ENCODE measurements at regions not wholly inside any gene's neighbourhood (a gene's known extent, or its start where the extent isn't known, plus 50 kb on each side); places are given as distances from the start of the nearest gene placed in this dataset.

DNA sequence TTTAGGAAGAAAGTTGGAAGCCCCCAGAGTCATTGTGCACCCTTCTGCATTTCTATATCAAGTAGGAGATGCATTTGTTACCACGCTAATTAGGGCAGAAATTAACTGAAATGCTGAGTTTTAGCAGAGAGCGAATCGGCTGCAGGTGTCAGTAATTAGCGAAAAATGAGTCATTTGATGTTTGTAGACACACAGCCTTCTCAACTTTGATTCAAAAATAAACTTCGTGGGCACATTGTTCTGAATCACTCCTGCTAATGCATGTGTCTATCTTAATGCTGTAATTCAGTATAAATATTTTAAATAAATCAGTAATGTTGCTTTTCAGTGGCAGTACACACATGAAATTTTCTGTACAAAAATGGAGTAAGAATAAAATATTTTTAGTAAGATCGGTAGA, 109.5 kb upstream of the CARD11 start:
- no peak overlapping the region for H2AFZ ChIP-seq (ENCODE audit: control insufficient read depth, low read length)
- H3K4me1 ChIP-seq (ENCODE audit: control insufficient read depth, extremely low read depth, insufficient read depth, low read length): peaks cover 4% of the 10 kb centered on the region
- no peaks in the 10 kb centered on the region for H3K9me1 ChIP-seq (ENCODE audit: control insufficient read depth, extremely low read depth, insufficient read depth, low read length)
- no peaks in the 10 kb centered on the region for H4K20me1 ChIP-seq (ENCODE audit: control insufficient read depth, extremely low read depth, insufficient read depth, low read length)
- no peaks in the 10 kb centered on the region for H3K9me3 ChIP-seq (ENCODE audit: control insufficient read depth, low read depth, low read length)
- no peaks in the 10 kb centered on the region for H3K79me2 ChIP-seq (ENCODE audit: control insufficient read depth, insufficient read depth, low read length)
- H3K4me3 ChIP-seq (ENCODE audit: control insufficient read depth in 2 of 3, extremely low read depth in 1 of 3, insufficient read depth in 2 of 3, low read depth in 1 of 3, low read length in 3 of 3): no peak overlapping the region
- dilution Hi-C loops (cut with MboI; ENCODE audit: extremely low pct_ligation_motif_present, low sequenced_read_pairs): no loop called here
- DNase-seq (ENCODE audit: low read depth, low spot score): no peak
- TF ChIP-seq, protein P1, sequence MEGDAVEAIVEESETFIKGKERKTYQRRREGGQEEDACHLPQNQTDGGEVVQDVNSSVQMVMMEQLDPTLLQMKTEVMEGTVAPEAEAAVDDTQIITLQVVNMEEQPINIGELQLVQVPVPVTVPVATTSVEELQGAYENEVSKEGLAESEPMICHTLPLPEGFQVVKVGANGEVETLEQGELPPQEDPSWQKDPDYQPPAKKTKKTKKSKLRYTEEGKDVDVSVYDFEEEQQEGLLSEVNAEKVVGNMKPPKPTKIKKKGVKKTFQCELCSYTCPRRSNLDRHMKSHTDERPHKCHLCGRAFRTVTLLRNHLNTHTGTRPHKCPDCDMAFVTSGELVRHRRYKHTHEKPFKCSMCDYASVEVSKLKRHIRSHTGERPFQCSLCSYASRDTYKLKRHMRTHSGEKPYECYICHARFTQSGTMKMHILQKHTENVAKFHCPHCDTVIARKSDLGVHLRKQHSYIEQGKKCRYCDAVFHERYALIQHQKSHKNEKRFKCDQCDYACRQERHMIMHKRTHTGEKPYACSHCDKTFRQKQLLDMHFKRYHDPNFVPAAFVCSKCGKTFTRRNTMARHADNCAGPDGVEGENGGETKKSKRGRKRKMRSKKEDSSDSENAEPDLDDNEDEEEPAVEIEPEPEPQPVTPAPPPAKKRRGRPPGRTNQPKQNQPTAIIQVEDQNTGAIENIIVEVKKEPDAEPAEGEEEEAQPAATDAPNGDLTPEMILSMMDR (optimal IDR thresholded peaks at IDR 0.05 in 1 of 3, IDR thresholded peaks at IDR 0.05 in 1 of 3, conservative IDR thresholded peaks at IDR 0.05 in 1 of 3; ENCODE audit: extremely low read depth in 1 of 3, insufficient read depth in 2 of 3, low read length in 3 of 3): no peak
- no peak for TF ChIP-seq EZH2 (IDR thresholded peaks at IDR 0.05; ENCODE audit: low read length)
- peaks cover 4% of the 10 kb centered on the region for H3K27me3 ChIP-seq (ENCODE audit: control insufficient read depth, extremely low read depth, insufficient read depth, low read length)
- H3K4me2 ChIP-seq (ENCODE audit: control insufficient read depth, extremely low read depth, insufficient read depth, low read depth, low read length): no peak overlapping the region
- H3K36me3 ChIP-seq (ENCODE audit: control insufficient read depth in 2 of 2, extremely low read depth in 1 of 2, insufficient read depth in 2 of 2, low read length in 2 of 2): no peaks in the 10 kb centered on the region
- H3K27ac ChIP-seq (ENCODE audit: control insufficient read depth, insufficient read depth, low read length): no peak overlapping the region
- H3K9ac ChIP-seq (ENCODE audit: control insufficient read depth, extremely low read depth, insufficient read depth, low read length): no peak overlapping the region
- no peak for FAIRE-seq

DNA sequence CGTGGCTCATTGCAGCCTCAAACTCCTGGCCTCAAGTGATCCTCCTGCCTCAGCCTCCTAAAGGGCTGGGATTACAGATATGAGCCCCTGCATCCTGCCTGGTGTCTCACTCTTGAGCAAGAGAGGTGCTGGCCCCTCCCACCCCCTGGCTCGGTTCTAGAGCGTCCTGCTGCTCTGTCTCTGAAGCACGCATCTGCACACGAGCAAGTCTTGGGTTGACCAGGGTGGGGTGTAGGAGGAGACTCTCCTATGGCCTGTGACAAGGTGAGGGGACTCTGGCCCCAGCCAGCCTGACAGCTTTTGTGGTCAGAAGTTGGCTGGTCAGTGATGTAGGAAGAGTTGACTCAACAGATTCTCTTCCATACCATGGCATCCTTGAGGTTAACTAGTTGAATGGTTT, 110.7 kb upstream of the CARD11 start:
- Histone ChIP-seq H3K27me3 (ENCODE audit: control insufficient read depth, extremely low read depth, insufficient read depth, low read length) (peaks cover 3% of the 10 kb centered on the region), H3K79me2 (ENCODE audit: control insufficient read depth, insufficient read depth, low read length) (no peaks in the 10 kb centered on the region), H2AFZ (ENCODE audit: control insufficient read depth, low read length) (no peak overlapping the region), H3K4me3 (ENCODE audit: control insufficient read depth in 2 of 3, extremely low read depth in 1 of 3, insufficient read depth in 2 of 3, low read depth in 1 of 3, low read length in 3 of 3) (no peak overlapping the region), H3K9me3 (ENCODE audit: control insufficient read depth, low read depth, low read length) (no peaks in the 10 kb centered on the region), H3K9me1 (ENCODE audit: control insufficient read depth, extremely low read depth, insufficient read depth, low read length) (no peaks in the 10 kb centered on the region), H3K27ac (ENCODE audit: control insufficient read depth, insufficient read depth, low read length) (no peak overlapping the region), H3K4me2 (ENCODE audit: control insufficient read depth, extremely low read depth, insufficient read depth, low read depth, low read length) (no peak overlapping the region), H3K36me3 (ENCODE audit: control insufficient read depth in 2 of 2, extremely low read depth in 1 of 2, insufficient read depth in 2 of 2, low read length in 2 of 2) (no peaks in the 10 kb centered on the region), H4K20me1 (ENCODE audit: control insufficient read depth, extremely low read depth, insufficient read depth, low read length) (no peaks in the 10 kb centered on the region), H3K9ac (ENCODE audit: control insufficient read depth, extremely low read depth, insufficient read depth, low read length) (no peak overlapping the region), H3K4me1 (ENCODE audit: control insufficient read depth, extremely low read depth, insufficient read depth, low read length) (peaks cover 4% of the 10 kb centered on the region)
- no peak for FAIRE-seq
- no peak for DNase-seq (ENCODE audit: low read depth, low spot score)
- dilution Hi-C loops (cut with MboI; ENCODE audit: extremely low pct_ligation_motif_present, low sequenced_read_pairs): no loop called here
- no peak for TF ChIP-seq EZH2 (IDR thresholded peaks at IDR 0.05; ENCODE audit: low read length)
- TF ChIP-seq, protein P1 (optimal IDR thresholded peaks at IDR 0.05 in 1 of 3, IDR thresholded peaks at IDR 0.05 in 1 of 3, conservative IDR thresholded peaks at IDR 0.05 in 1 of 3; ENCODE audit: extremely low read depth in 1 of 3, insufficient read depth in 2 of 3, low read length in 3 of 3): no peak

All from keratinocyte (primary cell).